ENCODE measurements at regions not wholly inside any gene's neighbourhood (a gene's known extent, or its start where the extent isn't known, plus 50 kb on each side); places are given as distances from the start of the nearest gene placed in this dataset.
"Not testable (repeated sequence)": the region's sequence is repeated elsewhere in the genome, so short reads cannot be mapped to it uniquely, and the experiment has no call there.

- H3K36me3 ChIP-seq (ENCODE audit: control insufficient read depth in 1 of 2, insufficient read depth in 2 of 2, low read length in 1 of 2) = no peaks in the 10 kb centered on the region
- H3K4me3 ChIP-seq (ENCODE audit: low read length in 2 of 2) = no peak overlapping the region
- no peak overlapping the region for H3K27ac ChIP-seq (ENCODE audit: low read depth in 1 of 2, low read length in 2 of 2)
- intact Hi-C loops (cut with DNase I) = no loop called here
- ATAC-seq (ENCODE audit: low FRiP score) (no peak), DNase-seq (no peak)
- H3K27me3 ChIP-seq (ENCODE audit: control insufficient read depth in 1 of 2, insufficient read depth in 2 of 2, low read length in 1 of 2) = no peaks in the 10 kb centered on the region
- 44 to 48% methylated on average over 1 of the region's 1 CpG for WGBS, 2 donors
- H3K4me1 ChIP-seq (ENCODE audit: control insufficient read depth in 1 of 2, insufficient read depth in 2 of 2, low read length in 2 of 2) = peaks cover 0 to 2% of the 10 kb centered on the region in 2 donors
- no peaks in the 10 kb centered on the region for H3K9me3 ChIP-seq (ENCODE audit: control insufficient read depth, low read length)
These were observed 307.2 kb downstream of the FRK start for GRCh38 chr6:115753446-115753845.

DNA sequence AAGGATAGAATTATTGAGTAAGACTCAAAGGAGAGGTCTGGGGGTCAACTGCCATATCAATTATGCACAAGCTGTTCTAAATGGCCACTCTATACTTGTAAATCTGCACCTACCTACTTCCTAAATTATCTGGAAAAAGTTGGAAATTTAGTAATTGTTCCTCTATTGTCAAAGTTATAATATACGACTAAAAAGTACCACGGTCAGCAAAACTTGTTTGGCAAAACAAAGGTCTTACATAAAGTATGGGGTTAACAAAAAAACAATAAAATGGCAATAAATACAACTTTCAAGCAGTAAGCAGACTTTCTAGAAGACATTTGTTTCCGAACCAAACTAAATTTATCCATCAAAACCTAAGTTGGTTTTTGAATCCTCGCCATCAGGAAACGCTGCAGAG, 309.7 kb downstream of the FRK start:
- intact Hi-C loops (cut with DNase I) = no loop called here

GRCh38 chr6:115750292-115750691, 310.4 kb downstream of the FRK start:
- Histone ChIP-seq H3K4me1 (ENCODE audit: control insufficient read depth in 1 of 2, insufficient read depth in 2 of 2, low read length in 2 of 2) (no peaks in the 10 kb centered on the region), H3K9me3 (ENCODE audit: control insufficient read depth, low read length) (no peaks in the 10 kb centered on the region), H3K27me3 (ENCODE audit: control insufficient read depth in 1 of 2, insufficient read depth in 2 of 2, low read length in 1 of 2) (no peaks in the 10 kb centered on the region), H3K36me3 (ENCODE audit: control insufficient read depth in 1 of 2, insufficient read depth in 2 of 2, low read length in 1 of 2) (no peaks in the 10 kb centered on the region), H3K27ac (ENCODE audit: low read depth in 1 of 2, low read length in 2 of 2) (no peak overlapping the region), H3K4me3 (ENCODE audit: low read length in 2 of 2) (no peak overlapping the region)
- WGBS, 2 donors = 90 to 93% methylated on average over 1 of the region's 1 CpG
- no peak for ATAC-seq (ENCODE audit: low FRiP score)
- DNase-seq = no peak
- intact Hi-C loops (cut with DNase I) = no loop called here

More for the DNA sequence above, 309.7 kb downstream of the FRK start:
- DNase-seq = no peak
- no peaks in the 10 kb centered on the region for H3K36me3 ChIP-seq (ENCODE audit: control insufficient read depth in 1 of 2, insufficient read depth in 2 of 2, low read length in 1 of 2)
- no peak overlapping the region for H3K27ac ChIP-seq (ENCODE audit: low read depth in 1 of 2, low read length in 2 of 2)
- no peaks in the 10 kb centered on the region for H3K4me1 ChIP-seq (ENCODE audit: control insufficient read depth in 1 of 2, insufficient read depth in 2 of 2, low read length in 2 of 2)
- H3K4me3 ChIP-seq (ENCODE audit: low read length in 2 of 2) = no peak overlapping the region
- no peaks in the 10 kb centered on the region for H3K9me3 ChIP-seq (ENCODE audit: control insufficient read depth, low read length)
- WGBS, 2 donors = 54 to 60% methylated on average over 5 of the region's 5 CpGs
- no peaks in the 10 kb centered on the region for H3K27me3 ChIP-seq (ENCODE audit: control insufficient read depth in 1 of 2, insufficient read depth in 2 of 2, low read length in 1 of 2)
- ATAC-seq (ENCODE audit: low FRiP score) = no peak

DNA sequence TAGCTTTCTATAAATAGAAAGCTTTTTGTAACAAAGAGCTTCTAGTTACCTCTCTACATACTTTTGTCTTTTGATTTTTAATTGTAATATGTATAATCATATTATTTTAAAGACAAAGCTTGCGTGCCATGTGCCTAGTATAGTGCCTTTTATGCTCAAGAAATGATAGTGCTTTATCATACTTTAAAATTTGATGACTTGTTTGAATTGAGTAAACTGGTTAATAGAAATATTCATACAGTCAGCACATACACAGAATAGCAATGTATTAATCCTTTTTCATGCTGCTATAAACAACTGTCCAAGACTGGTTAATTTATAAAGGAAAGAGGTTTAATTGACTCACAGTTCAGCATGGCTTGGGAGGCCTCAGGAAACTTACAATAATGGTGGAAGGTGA, 313.0 kb downstream of the FRK start:
- DNase-seq (no peak), ATAC-seq (ENCODE audit: low FRiP score) (no peak)
- Histone ChIP-seq H3K4me1 (ENCODE audit: control insufficient read depth in 1 of 2, insufficient read depth in 2 of 2, low read length in 2 of 2) (no peaks in the 10 kb centered on the region), H3K27me3 (ENCODE audit: control insufficient read depth in 1 of 2, insufficient read depth in 2 of 2, low read length in 1 of 2) (no peaks in the 10 kb centered on the region), H3K36me3 (ENCODE audit: control insufficient read depth in 1 of 2, insufficient read depth in 2 of 2, low read length in 1 of 2) (no peaks in the 10 kb centered on the region), H3K27ac (ENCODE audit: low read depth in 1 of 2, low read length in 2 of 2) (no peak overlapping the region), H3K9me3 (ENCODE audit: control insufficient read depth, low read length) (no peaks in the 10 kb centered on the region), H3K4me3 (ENCODE audit: low read length in 2 of 2) (no peak overlapping the region)
- intact Hi-C loops (cut with DNase I) = no loop called here
- 0 to 2% methylated on average over 1 of the region's 1 CpG for WGBS, 2 donors

- H3K27me3 ChIP-seq (ENCODE audit: control insufficient read depth in 1 of 2, insufficient read depth in 2 of 2, low read length in 1 of 2); H3K36me3 ChIP-seq (ENCODE audit: control insufficient read depth in 1 of 2, insufficient read depth in 2 of 2, low read length in 1 of 2); ATAC-seq (ENCODE audit: low FRiP score); H3K9me3 ChIP-seq (ENCODE audit: control insufficient read depth, low read length); H3K4me3 ChIP-seq (ENCODE audit: low read length in 2 of 2); intact Hi-C loops (cut with DNase I); DNase-seq; H3K27ac ChIP-seq (ENCODE audit: low read depth in 1 of 2, low read length in 2 of 2); H3K4me1 ChIP-seq (ENCODE audit: control insufficient read depth in 1 of 2, insufficient read depth in 2 of 2, low read length in 2 of 2): not testable (repeated sequence)
- WGBS, 2 donors = 70 to 78% methylated on average over 3 of the region's 3 CpGs
These were observed 314.1 kb downstream of the FRK start for GRCh38 chr6:115746583-115746982.

GRCh38 chr6:115740907-115741306, 319.8 kb downstream of the FRK start:
- 95 to 99% methylated on average over 1 of the region's 1 CpG for WGBS, 2 donors
- no peaks in the 10 kb centered on the region for H3K27me3 ChIP-seq (ENCODE audit: control insufficient read depth in 1 of 2, insufficient read depth in 2 of 2, low read length in 1 of 2)
- H3K36me3 ChIP-seq (ENCODE audit: control insufficient read depth in 1 of 2, insufficient read depth in 2 of 2, low read length in 1 of 2) = no peaks in the 10 kb centered on the region
- ATAC-seq (ENCODE audit: low FRiP score) (no peak), DNase-seq (no peak)
- no peaks in the 10 kb centered on the region for H3K4me1 ChIP-seq (ENCODE audit: control insufficient read depth in 1 of 2, insufficient read depth in 2 of 2, low read length in 2 of 2)
- H3K9me3 ChIP-seq (ENCODE audit: control insufficient read depth, low read length) = no peaks in the 10 kb centered on the region
- intact Hi-C loops (cut with DNase I) = no loop called here
- no peak overlapping the region for H3K4me3 ChIP-seq (ENCODE audit: low read length in 2 of 2)
- no peak overlapping the region for H3K27ac ChIP-seq (ENCODE audit: low read depth in 1 of 2, low read length in 2 of 2)

GRCh38 chr6:115735610-115736009, 325.1 kb downstream of the FRK start:
- WGBS, 2 donors = 89 to 91% methylated on average over 5 of the region's 5 CpGs

GRCh38 chr6:115733426-115733825, 327.3 kb downstream of the FRK start:
- ATAC-seq (ENCODE audit: low FRiP score) (no peak), DNase-seq (no peak)
- Histone ChIP-seq H3K4me3 (ENCODE audit: low read length in 2 of 2) (no peak overlapping the region), H3K27ac (ENCODE audit: low read depth in 1 of 2, low read length in 2 of 2) (no peak overlapping the region), H3K36me3 (ENCODE audit: control insufficient read depth in 1 of 2, insufficient read depth in 2 of 2, low read length in 1 of 2) (no peaks in the 10 kb centered on the region), H3K9me3 (ENCODE audit: control insufficient read depth, low read length) (peaks cover 1% of the 10 kb centered on the region), H3K4me1 (ENCODE audit: control insufficient read depth in 1 of 2, insufficient read depth in 2 of 2, low read length in 2 of 2) (no peaks in the 10 kb centered on the region), H3K27me3 (ENCODE audit: control insufficient read depth in 1 of 2, insufficient read depth in 2 of 2, low read length in 1 of 2) (no peaks in the 10 kb centered on the region)
- intact Hi-C loops (cut with DNase I) = no loop called here

More at GRCh38 chr6:115735610-115736009, 325.1 kb downstream of the FRK start:
- Histone ChIP-seq H3K27ac (ENCODE audit: low read depth in 1 of 2, low read length in 2 of 2) (no peak overlapping the region), H3K4me3 (ENCODE audit: low read length in 2 of 2) (no peak overlapping the region), H3K9me3 (ENCODE audit: control insufficient read depth, low read length) (peaks cover under 1% of the 10 kb centered on the region), H3K27me3 (ENCODE audit: control insufficient read depth in 1 of 2, insufficient read depth in 2 of 2, low read length in 1 of 2) (no peaks in the 10 kb centered on the region), H3K4me1 (ENCODE audit: control insufficient read depth in 1 of 2, insufficient read depth in 2 of 2, low read length in 2 of 2) (no peaks in the 10 kb centered on the region), H3K36me3 (ENCODE audit: control insufficient read depth in 1 of 2, insufficient read depth in 2 of 2, low read length in 1 of 2) (no peaks in the 10 kb centered on the region)
- intact Hi-C loops (cut with DNase I) = no loop called here
- ATAC-seq (ENCODE audit: low FRiP score) (no peak), DNase-seq (no peak)

DNA sequence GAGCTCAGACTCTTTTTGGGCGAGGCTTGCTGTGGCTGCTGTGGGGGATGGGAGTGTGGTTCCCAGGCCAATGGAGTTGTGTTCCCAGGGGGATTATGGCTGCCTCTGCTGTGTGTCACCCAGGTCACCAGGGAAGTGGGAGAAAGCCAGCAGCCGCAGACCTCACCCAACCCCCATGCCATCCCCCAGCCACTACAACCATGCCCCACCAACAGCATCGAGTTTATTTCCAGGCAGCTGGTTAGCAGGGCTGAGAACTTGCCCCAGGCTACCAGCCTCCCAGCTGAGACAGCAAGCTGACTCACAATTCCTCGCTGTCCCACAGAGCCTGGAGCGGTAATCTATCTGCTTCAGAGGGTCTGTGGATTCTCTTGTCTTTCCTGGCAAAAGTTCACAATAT, 331.7 kb downstream of the FRK start:
- intact Hi-C loops (cut with DNase I) = no loop called here
- DNase-seq = no peak
- Histone ChIP-seq H3K27me3 (ENCODE audit: control insufficient read depth in 1 of 2, insufficient read depth in 2 of 2, low read length in 1 of 2) (no peaks in the 10 kb centered on the region), H3K27ac (ENCODE audit: low read depth in 1 of 2, low read length in 2 of 2) (no peak overlapping the region), H3K4me3 (ENCODE audit: low read length in 2 of 2) (no peak overlapping the region), H3K4me1 (ENCODE audit: control insufficient read depth in 1 of 2, insufficient read depth in 2 of 2, low read length in 2 of 2) (no peaks in the 10 kb centered on the region), H3K36me3 (ENCODE audit: control insufficient read depth in 1 of 2, insufficient read depth in 2 of 2, low read length in 1 of 2) (no peaks in the 10 kb centered on the region), H3K9me3 (ENCODE audit: control insufficient read depth, low read length) (peaks cover 1% of the 10 kb centered on the region)
- 88 to 92% methylated on average over 5 of the region's 5 CpGs for WGBS, 2 donors
- no peak for ATAC-seq (ENCODE audit: low FRiP score)
